Neutrophil (primary cell): ENCODE measurements at regions not wholly inside any gene's neighbourhood (a gene's known extent, or its start where the extent isn't known, plus 50 kb on each side); places are given as distances from the start of the nearest gene placed in this dataset.

ENCODE experiments used
- H3K27ac ChIP-seq: fragments of 200-600 bp; sonication (generic); 2 replicates; pipeline ENCODE4 v1.5.1; 2016; ENCODE audit warnings: mild to moderate bottlenecking, moderate library complexity
- H3K27me3 ChIP-seq: fragments of 200-600 bp; sonication (generic); 2 replicates; pipeline ENCODE4 v1.6.0; 2016; ENCODE audit warnings: mild to moderate bottlenecking
- H3K36me3 ChIP-seq: fragments of 200-600 bp; sonication (generic); 2 replicates; pipeline ENCODE4 v1.5.1; 2017
- H3K4me1 ChIP-seq, 2 experiments: fragments of 200-600 bp in 1 of 2; sonication (generic) in 1 of 2; 1 replicate in 1 of 2; 2 replicates in 1 of 2; pipeline versions ENCODE4 v1.5.1 to v1.6.1; 2013 to 2016; ENCODE audit warnings: low read depth in 1 of 2, low read length in 1 of 2, mild to moderate bottlenecking in 1 of 2, moderate library complexity in 1 of 2; ENCODE audit not compliant: control insufficient read depth in 1 of 2, insufficient read depth in 1 of 2
- H3K4me3 ChIP-seq, 2 experiments: fragments of 200-600 bp in 1 of 2; sonication (generic) in 1 of 2; 1 replicate in 1 of 2; 2 replicates in 1 of 2; pipeline ENCODE4 v1.5.1; 2013 to 2016; ENCODE audit warnings: low read depth in 1 of 2, low read length in 1 of 2, mild to moderate bottlenecking in 1 of 2, moderate library complexity in 1 of 2
- H3K9me3 ChIP-seq: fragments of 200-600 bp; sonication (generic); 2 replicates; pipeline ENCODE4 v1.5.1; 2016
- CTCF ChIP-seq: fragments of 200-600 bp; sonication (generic); IDR thresholded peaks from 2 replicates; pipeline ENCODE4 v1.5.1; 2016; ENCODE audit warnings: antibody characterized with exemption

GRCh38 chr1:234885601-234886000 lies 243.0 kb downstream of the TOMM20 start:
- no peaks in the 10 kb centered on the region for H3K36me3 ChIP-seq
- H3K9me3 ChIP-seq = no peaks in the 10 kb centered on the region
- no peak overlapping the region for H3K27ac ChIP-seq
- H3K4me3 ChIP-seq = no peak overlapping the region
- no peaks in the 10 kb centered on the region for H3K27me3 ChIP-seq
- H3K4me1 ChIP-seq = peaks cover 9 to 11% of the 10 kb centered on the region in 2 experiments
- TF ChIP-seq CTCF = no peak

GRCh38 chr1:234884701-234885100 lies 243.9 kb downstream of the TOMM20 start:
- Histone ChIP-seq H3K27ac (no peak overlapping the region), H3K27me3 (no peaks in the 10 kb centered on the region), H3K9me3 (no peaks in the 10 kb centered on the region), H3K4me1 (peaks cover 9 to 11% of the 10 kb centered on the region in 2 experiments), H3K36me3 (no peaks in the 10 kb centered on the region), H3K4me3 (no peak overlapping the region)
- no peak for TF ChIP-seq CTCF

- H3K4me1 ChIP-seq = peaks cover 9 to 11% of the 10 kb centered on the region in 2 experiments
- no peaks in the 10 kb centered on the region for H3K27me3 ChIP-seq
- no peak overlapping the region for H3K27ac ChIP-seq
- H3K4me3 ChIP-seq = no peak overlapping the region
- H3K36me3 ChIP-seq = no peaks in the 10 kb centered on the region
- no peaks in the 10 kb centered on the region for H3K9me3 ChIP-seq
- TF ChIP-seq CTCF = no peak
Measured at GRCh38 chr1:234884006-234884405, 244.6 kb downstream of the TOMM20 start.

GRCh38 chr1:234882898-234883297 lies 245.7 kb downstream of the TOMM20 start:
- no peaks in the 10 kb centered on the region for H3K27me3 ChIP-seq
- H3K9me3 ChIP-seq = no peaks in the 10 kb centered on the region
- H3K27ac ChIP-seq = no peak overlapping the region
- H3K4me1 ChIP-seq = peaks cover 9 to 11% of the 10 kb centered on the region in 2 experiments
- no peaks in the 10 kb centered on the region for H3K36me3 ChIP-seq
- H3K4me3 ChIP-seq = no peak overlapping the region
- no peak for TF ChIP-seq CTCF

- Histone ChIP-seq H3K9me3 (no peaks in the 10 kb centered on the region), H3K27me3 (no peaks in the 10 kb centered on the region), H3K36me3 (no peaks in the 10 kb centered on the region), H3K27ac (no peak overlapping the region), H3K4me1 (peaks cover 11 to 12% of the 10 kb centered on the region in 2 experiments), H3K4me3 (no peak overlapping the region)
- TF ChIP-seq CTCF = no peak
Measured at GRCh38 chr1:234881893-234882771, 246.5 kb downstream of the TOMM20 start.
